Chondrocyte (in vitro differentiated cells): ENCODE measurements at regions not wholly inside any gene's neighbourhood (a gene's known extent, or its start where the extent isn't known, plus 50 kb on each side); places are given as distances from the start of the nearest gene placed in this dataset.

Source experiments
- DNase-seq: peaks from one replicate; pipeline ENCODE4 v3.0.0; 2021; ENCODE audit warnings: mixed read lengths, low spot score
- H3K27ac Mint-ChIP-seq: one replicate; pipeline ENCODE4 v1.8.0; 2021; ENCODE audit warnings: mild to moderate bottlenecking, moderate library complexity, mixed read lengths; ENCODE audit not compliant: unreplicated experiment
- H3K27me3 Mint-ChIP-seq: 2 replicates; pipeline ENCODE4 v1.8.0; 2021; ENCODE audit warnings: low read depth, mixed read lengths
- H3K36me3 Mint-ChIP-seq: 2 replicates; pipeline ENCODE4 v1.8.0; 2021; ENCODE audit warnings: low read depth, mixed read lengths
- H3K4me1 Mint-ChIP-seq: 2 replicates; pipeline ENCODE4 v1.8.0; 2021; ENCODE audit warnings: low read depth, mild to moderate bottlenecking, mixed read lengths
- H3K4me3 Mint-ChIP-seq: one replicate; pipeline ENCODE4 v1.8.0; 2021; ENCODE audit warnings: mild to moderate bottlenecking, moderate library complexity, mixed read lengths; ENCODE audit not compliant: unreplicated experiment
- H3K9me3 Mint-ChIP-seq: 2 replicates; pipeline ENCODE4 v1.8.0; 2021; ENCODE audit warnings: low read depth, mixed read lengths
- CTCF ChIP-seq: fragments of 200-600 bp; sonication (generic); IDR thresholded peaks from 2 replicates; pipeline ENCODE4 v1.5.0; 2021; ENCODE audit warnings: antibody characterized with exemption, mild to moderate bottlenecking, moderate library complexity

DNA sequence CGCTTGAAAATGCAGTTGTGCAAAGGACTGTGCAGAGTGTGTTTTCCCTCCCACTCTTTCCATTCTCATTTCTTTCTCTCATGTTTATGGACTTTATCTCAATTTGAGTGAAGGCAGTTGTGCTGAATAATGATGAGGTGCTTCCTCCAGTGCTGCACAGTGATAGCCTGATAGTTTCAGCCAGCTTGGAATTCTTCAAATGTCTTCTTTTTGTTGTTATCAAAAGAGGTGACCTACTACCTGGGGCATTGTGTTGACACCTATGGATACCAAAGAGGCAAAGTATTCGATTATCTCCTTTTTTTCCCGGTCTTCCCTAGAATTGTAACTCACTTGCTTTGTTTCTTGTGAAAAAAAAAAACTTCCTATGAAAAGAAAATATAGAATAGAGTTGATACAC, 132.6 kb upstream of the ESRRG start:
- no peak overlapping the region for H3K27ac Mint-ChIP-seq
- H3K36me3 Mint-ChIP-seq = no peaks in the 10 kb centered on the region
- H3K4me3 Mint-ChIP-seq = no peak overlapping the region
- no peak for TF ChIP-seq CTCF
- H3K27me3 Mint-ChIP-seq = peaks cover 7% of the 10 kb centered on the region
- no peaks in the 10 kb centered on the region for H3K4me1 Mint-ChIP-seq
- DNase-seq = no peak
- H3K9me3 Mint-ChIP-seq = no peaks in the 10 kb centered on the region

- TF ChIP-seq CTCF = no peak
- no peak overlapping the region for H3K27ac Mint-ChIP-seq
Observed at GRCh38 chr1:216854836-216855484, 131.7 kb upstream of the ESRRG start.

GRCh38 chr1:216851073-216851472, 127.8 kb upstream of the ESRRG start:
- no peak for DNase-seq
- H3K27me3 Mint-ChIP-seq = peaks cover 5% of the 10 kb centered on the region
- no peak for TF ChIP-seq CTCF
- H3K4me3 Mint-ChIP-seq = no peak overlapping the region
- H3K27ac Mint-ChIP-seq = no peak overlapping the region
- H3K36me3 Mint-ChIP-seq = no peaks in the 10 kb centered on the region
- no peaks in the 10 kb centered on the region for H3K9me3 Mint-ChIP-seq
- H3K4me1 Mint-ChIP-seq = no peaks in the 10 kb centered on the region

More at GRCh38 chr1:216854836-216855484, 131.7 kb upstream of the ESRRG start:
- no peak overlapping the region for H3K4me3 Mint-ChIP-seq
- no peaks in the 10 kb centered on the region for H3K9me3 Mint-ChIP-seq
- no peaks in the 10 kb centered on the region for H3K36me3 Mint-ChIP-seq
- DNase-seq = no peak
- H3K27me3 Mint-ChIP-seq = peaks cover 7% of the 10 kb centered on the region
- H3K4me1 Mint-ChIP-seq = no peaks in the 10 kb centered on the region

DNA sequence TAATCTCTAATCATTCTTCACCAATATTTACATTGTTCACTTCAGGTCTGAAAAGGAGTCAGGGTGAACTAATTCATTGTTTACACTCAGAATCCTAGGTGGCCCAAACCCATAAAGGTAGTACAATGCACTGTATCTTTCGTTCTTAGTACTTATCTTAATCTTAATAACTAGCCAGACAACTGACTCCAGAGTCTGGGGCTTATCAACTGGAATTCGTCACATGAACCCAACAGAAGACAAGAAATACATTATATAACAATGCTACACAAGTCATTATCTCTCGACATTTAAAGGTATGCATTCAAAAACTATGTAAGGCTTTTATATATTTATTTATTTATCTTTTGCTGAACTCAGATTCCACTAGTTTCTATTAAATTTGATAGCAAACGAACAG, 125.9 kb upstream of the ESRRG start:
- no peaks in the 10 kb centered on the region for H3K36me3 Mint-ChIP-seq
- no peaks in the 10 kb centered on the region for H3K4me1 Mint-ChIP-seq
- H3K9me3 Mint-ChIP-seq = no peaks in the 10 kb centered on the region
- H3K4me3 Mint-ChIP-seq = no peak overlapping the region
- no peak overlapping the region for H3K27ac Mint-ChIP-seq
- peaks cover 8% of the 10 kb centered on the region for H3K27me3 Mint-ChIP-seq
- no peak for DNase-seq
- no peak for TF ChIP-seq CTCF

- peaks cover 3% of the 10 kb centered on the region for H3K27me3 Mint-ChIP-seq
- no peaks in the 10 kb centered on the region for H3K9me3 Mint-ChIP-seq
- no peak overlapping the region for H3K27ac Mint-ChIP-seq
- H3K4me3 Mint-ChIP-seq = no peak overlapping the region
- no peak for DNase-seq
- no peaks in the 10 kb centered on the region for H3K4me1 Mint-ChIP-seq
- H3K36me3 Mint-ChIP-seq = no peaks in the 10 kb centered on the region
- TF ChIP-seq CTCF = no peak
Observed at GRCh38 chr1:216847397-216848036, 124.3 kb upstream of the ESRRG start.
